GM15510 (cell line): ENCODE measurements at regions not wholly inside any gene's neighbourhood (a gene's known extent, or its start where the extent isn't known, plus 50 kb on each side); places are given as distances from the start of the nearest gene placed in this dataset.

Source experiments
- POLR2A ChIP-seq: IDR thresholded peaks from 3 replicates; pipeline ENCODE4 v1.6.1; 2011; ENCODE audit warnings: borderline replicate concordance; ENCODE audit not compliant: insufficient read length; ENCODE audit errors: extremely low read depth

- TF ChIP-seq POLR2A = no peak
Observed at GRCh38 chr6:159104163-159104925, 59.6 kb upstream of the TAGAP start.

DNA sequence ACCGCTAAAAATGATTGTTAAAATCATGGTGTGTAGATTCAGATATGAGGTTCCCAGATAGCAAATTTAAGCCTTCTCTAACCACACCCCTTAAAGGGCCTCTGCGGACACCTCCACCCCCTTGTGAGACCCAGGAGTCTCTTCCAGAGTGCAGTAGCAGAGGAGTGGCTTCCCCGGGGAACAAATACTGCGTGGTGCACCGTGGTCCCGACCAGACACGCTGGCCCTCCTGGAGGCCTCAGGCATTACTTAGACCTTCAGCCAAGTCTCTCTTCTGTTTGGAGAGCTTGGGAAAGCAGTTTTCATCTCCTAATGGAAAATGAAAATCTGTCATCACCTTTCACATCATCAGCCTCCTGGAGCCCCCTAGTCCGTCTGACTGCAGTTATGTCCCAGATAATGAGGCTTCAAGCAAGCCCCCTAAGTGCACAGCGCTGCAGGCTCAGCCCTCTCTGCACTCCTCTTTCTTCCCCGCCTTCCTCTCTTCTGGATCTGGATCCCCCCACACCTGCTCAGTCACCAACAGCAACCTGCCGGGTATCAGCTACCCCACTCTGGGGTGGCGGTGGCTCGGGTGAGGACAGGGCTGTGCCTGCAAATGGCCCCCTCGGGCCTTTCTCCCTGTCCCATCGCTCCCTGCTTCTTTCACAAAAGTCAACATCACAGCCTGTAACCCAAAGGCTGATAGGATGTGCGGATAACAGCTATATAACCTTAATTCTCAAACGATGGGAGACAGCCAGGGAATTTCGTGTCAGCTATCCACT, 58.8 kb upstream of the TAGAP start:
- no peak for TF ChIP-seq POLR2A

DNA sequence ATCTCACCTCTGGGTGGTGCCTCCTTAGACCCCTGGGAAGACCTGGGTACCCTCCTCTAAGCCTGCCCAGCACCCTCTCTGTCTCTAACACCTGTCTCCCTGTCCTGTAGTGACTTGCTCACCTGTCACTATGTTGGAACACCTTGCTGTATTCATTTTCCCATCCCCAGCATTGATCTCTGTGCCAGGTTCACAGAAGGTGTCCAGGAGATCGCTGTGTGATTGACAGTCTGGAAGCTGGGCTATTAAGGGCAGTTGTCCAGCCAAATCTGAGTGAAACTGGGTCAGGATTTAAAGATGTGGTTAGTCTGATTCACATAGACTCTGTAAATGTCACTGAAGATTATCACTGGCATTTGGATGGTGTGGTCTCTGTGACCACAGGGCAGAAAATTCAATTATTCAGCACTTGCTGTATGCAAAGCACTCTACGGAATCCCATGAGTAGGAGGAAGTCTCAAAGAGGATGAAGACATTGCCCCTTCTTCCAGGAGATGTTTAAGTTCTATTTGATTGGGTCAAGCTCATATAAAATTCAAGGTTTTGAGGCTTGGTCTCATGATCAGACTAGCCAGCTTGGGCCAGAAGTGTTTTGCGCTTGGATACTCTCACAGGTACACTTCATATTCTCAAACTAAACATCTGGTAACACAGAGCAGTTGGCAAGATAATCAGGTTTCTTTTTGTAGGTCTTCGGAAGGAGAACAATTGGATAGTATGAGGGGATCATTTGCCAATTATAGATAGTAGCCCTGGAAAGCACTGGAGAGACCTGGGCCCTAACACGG, 57.8 kb upstream of the TAGAP start:
- no peak for TF ChIP-seq POLR2A

GRCh38 chr6:159101656-159102055, 56.9 kb upstream of the TAGAP start:
- no peak for TF ChIP-seq POLR2A

- TF ChIP-seq POLR2A = no peak
Observed at GRCh38 chr6:159100395-159101182, 55.8 kb upstream of the TAGAP start.

GRCh38 chr6:159099961-159100360, 55.2 kb upstream of the TAGAP start:
- no peak for TF ChIP-seq POLR2A

GRCh38 chr6:159099276-159099675, 54.5 kb upstream of the TAGAP start:
- no peak for TF ChIP-seq POLR2A

- TF ChIP-seq POLR2A = no peak
Observed at GRCh38 chr6:159098636-159099106, 53.9 kb upstream of the TAGAP start.

DNA sequence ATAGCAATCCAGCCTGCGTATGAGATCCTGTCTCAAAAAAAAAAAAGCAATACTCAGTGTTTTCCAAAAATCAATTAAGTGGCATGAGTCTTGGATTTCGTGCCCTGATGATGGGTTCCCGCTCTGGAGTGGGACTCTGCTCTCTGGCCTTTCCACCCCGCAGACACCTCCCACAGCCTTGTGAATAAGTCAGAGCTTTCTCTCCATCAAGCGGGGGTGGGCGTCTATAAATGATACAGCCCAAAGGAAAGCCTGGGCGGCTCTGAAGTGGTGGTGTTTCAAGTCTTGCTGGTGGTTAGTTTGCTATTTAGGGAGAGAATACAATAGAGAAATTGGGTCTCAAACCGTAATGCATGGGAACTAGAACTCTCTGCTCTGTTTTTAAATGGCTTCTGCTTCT, 52.5 kb upstream of the TAGAP start:
- no peak for TF ChIP-seq POLR2A

DNA sequence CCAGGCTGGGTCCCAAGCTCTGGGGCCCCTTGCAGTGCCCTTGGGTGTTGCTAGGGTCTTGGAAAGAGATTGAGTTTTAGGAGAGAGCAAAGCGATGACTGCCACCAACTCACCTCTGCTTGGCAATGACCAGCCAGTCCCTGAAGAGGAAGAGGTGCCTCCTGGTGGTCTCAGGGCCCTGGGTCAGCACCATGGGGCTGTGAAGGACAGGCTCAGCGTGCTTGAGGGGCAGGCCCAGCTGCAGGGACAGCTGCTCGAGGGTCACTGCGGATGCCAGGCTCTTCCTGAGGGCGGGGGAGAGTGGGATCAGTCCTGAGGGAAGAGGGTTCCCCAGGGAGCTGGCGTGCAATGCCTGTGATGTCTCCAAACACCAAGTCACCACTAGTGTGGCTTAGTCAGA, 50.8 kb upstream of the TAGAP start:
- no peak for TF ChIP-seq POLR2A

DNA sequence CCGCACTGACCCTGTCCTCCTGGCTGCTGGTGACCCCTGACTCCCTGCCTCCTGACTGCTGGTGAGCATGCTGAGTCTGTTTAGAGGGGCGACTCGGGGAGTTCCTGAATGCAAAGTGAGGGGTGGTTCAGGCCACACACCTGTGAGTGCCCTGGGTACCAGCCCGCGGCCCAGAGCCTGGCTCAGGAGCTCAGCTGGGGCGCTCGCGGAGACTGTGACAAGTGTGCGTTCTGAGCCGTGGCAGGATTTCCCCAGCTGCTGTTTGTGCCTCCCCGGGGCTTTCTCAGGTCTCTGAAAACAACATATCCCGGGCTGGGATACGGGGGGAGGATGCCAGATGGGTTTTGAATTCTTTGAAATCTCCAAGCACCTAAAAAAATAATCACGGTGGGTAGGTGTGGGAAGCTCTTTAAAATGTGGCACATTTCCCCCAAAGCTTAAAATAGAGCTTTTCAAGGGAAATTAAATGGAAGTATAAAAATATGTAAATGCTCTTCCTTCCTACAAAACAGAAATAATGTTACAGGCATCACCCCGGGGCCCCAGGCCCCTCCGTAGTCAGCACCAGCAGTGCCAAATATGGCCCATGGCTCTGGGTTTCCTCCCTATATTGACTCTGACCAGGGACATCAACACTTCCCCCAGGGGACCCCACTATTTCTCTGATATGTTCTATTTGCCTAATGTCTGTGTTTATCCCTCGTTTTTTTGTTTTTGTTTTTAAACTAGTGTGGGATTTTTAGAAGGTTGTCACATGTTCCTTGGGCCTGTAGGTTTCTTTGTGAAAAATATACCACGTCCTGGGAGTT, 49.9 kb upstream of the TAGAP start:
- no peak for TF ChIP-seq POLR2A
